SH-SY5Y (cell line): ENCODE measurements at regions not wholly inside any gene's neighbourhood (a gene's known extent, or its start where the extent isn't known, plus 50 kb on each side); places are given as distances from the start of the nearest gene placed in this dataset.

Experiments
- GATA2 ChIP-seq: IDR thresholded peaks from 2 replicates; pipeline ENCODE4 v1.6.1; 2011; ENCODE audit warnings: mild to moderate bottlenecking, low read depth, low read length
- GATA3 ChIP-seq: IDR thresholded peaks from 2 replicates; pipeline ENCODE4 v1.6.1; 2011; ENCODE audit warnings: low read depth, mild to moderate bottlenecking, low read length, moderate library complexity

- no peak for TF ChIP-seq GATA2
- no peak for TF ChIP-seq GATA3
Measured at GRCh38 chr12:13377698-13378097, 181.2 kb downstream of the EMP1 start.
